ENCODE measurements at regions not wholly inside any gene's neighbourhood (a gene's known extent, or its start where the extent isn't known, plus 50 kb on each side); places are given as distances from the start of the nearest gene placed in this dataset.
A peak's percentile ranks its signal among the peaks of the same experiment; 100 is the strongest.

- H3K9me3 ChIP-seq = no peaks in the 10 kb centered on the region
- H3K4me1 ChIP-seq = no peaks in the 10 kb centered on the region
- ATAC-seq = no peak
- H3K36me3 ChIP-seq = no peaks in the 10 kb centered on the region
- no peak for TF ChIP-seq CTCF (IDR thresholded peaks at IDR 0.05)
- DNase-seq = no peak
- H3K27ac ChIP-seq = no peak overlapping the region
- no peaks in the 10 kb centered on the region for H3K27me3 ChIP-seq
- H3K4me3 ChIP-seq = no peak overlapping the region
- intact Hi-C loops (cut with DNase I) = no loop called here
Measured at GRCh38 chr3:106685745-106686144, 691.5 kb upstream of the CCDC54 start.

- DNase-seq (no peak), ATAC-seq (no peak)
- Histone ChIP-seq H3K9me3 (no peaks in the 10 kb centered on the region), H3K4me3 (no peak overlapping the region), H3K4me1 (no peaks in the 10 kb centered on the region), H3K27ac (no peak overlapping the region), H3K27me3 (no peaks in the 10 kb centered on the region), H3K36me3 (no peaks in the 10 kb centered on the region)
- no peak for TF ChIP-seq CTCF (IDR thresholded peaks at IDR 0.05)
- intact Hi-C loops (cut with DNase I) = no loop called here
Measured at GRCh38 chr3:106687905-106688304, 689.3 kb upstream of the CCDC54 start.

- DNase-seq (no peak), ATAC-seq (peak; percentile 62)
- Histone ChIP-seq H3K4me1 (no peaks in the 10 kb centered on the region), H3K27ac (no peak overlapping the region), H3K36me3 (no peaks in the 10 kb centered on the region), H3K4me3 (no peak overlapping the region), H3K27me3 (no peaks in the 10 kb centered on the region), H3K9me3 (no peaks in the 10 kb centered on the region)
- intact Hi-C loops (cut with DNase I) = no loop called here
- no peak for TF ChIP-seq CTCF (IDR thresholded peaks at IDR 0.05)
Measured at GRCh38 chr3:106688464-106688863, 688.8 kb upstream of the CCDC54 start.

- DNase-seq = no peak
- H3K27me3 ChIP-seq = no peaks in the 10 kb centered on the region
- H3K4me1 ChIP-seq = no peaks in the 10 kb centered on the region
- no peaks in the 10 kb centered on the region for H3K9me3 ChIP-seq
- TF ChIP-seq CTCF (IDR thresholded peaks at IDR 0.05) = no peak
- no peaks in the 10 kb centered on the region for H3K36me3 ChIP-seq
- intact Hi-C loops (cut with DNase I) = no loop called here
- H3K27ac ChIP-seq = no peak overlapping the region
- H3K4me3 ChIP-seq = no peak overlapping the region
- no peak for ATAC-seq
Measured at GRCh38 chr3:106691476-106691875, 685.8 kb upstream of the CCDC54 start.

GRCh38 chr3:106692624-106693023 is 684.6 kb upstream of the CCDC54 start:
- Histone ChIP-seq H3K36me3 (no peaks in the 10 kb centered on the region), H3K27me3 (no peaks in the 10 kb centered on the region), H3K4me3 (no peak overlapping the region), H3K9me3 (no peaks in the 10 kb centered on the region), H3K27ac (no peak overlapping the region), H3K4me1 (no peaks in the 10 kb centered on the region)
- no peak for DNase-seq
- TF ChIP-seq CTCF (IDR thresholded peaks at IDR 0.05) = no peak
- intact Hi-C loops (cut with DNase I) = no loop called here
- no peak for ATAC-seq

- intact Hi-C loops (cut with DNase I) = no loop called here
- Histone ChIP-seq H3K36me3 (no peaks in the 10 kb centered on the region), H3K4me1 (no peaks in the 10 kb centered on the region), H3K9me3 (no peaks in the 10 kb centered on the region), H3K27ac (no peak overlapping the region), H3K27me3 (no peaks in the 10 kb centered on the region), H3K4me3 (no peak overlapping the region)
- ATAC-seq (peak; percentile 57), DNase-seq (no peak)
- no peak for TF ChIP-seq CTCF (IDR thresholded peaks at IDR 0.05)
Measured at GRCh38 chr3:106699122-106699521, 678.1 kb upstream of the CCDC54 start.
